HEK293T (cell line): ENCODE measurements at regions not wholly inside any gene's neighbourhood (a gene's known extent, or its start where the extent isn't known, plus 50 kb on each side); places are given as distances from the start of the nearest gene placed in this dataset.

ENCODE experiments used
- FOXK2 ChIP-seq: fragments of 450-650 bp; IDR thresholded peaks from 2 replicates; pipeline ENCODE4 v1.6.1; 2016; ENCODE audit warnings: mild to moderate bottlenecking
- FOXM1 ChIP-seq: fragments of 450-650 bp; IDR thresholded peaks from 2 replicates; pipeline ENCODE4 v1.6.1; 2017; ENCODE audit warnings: mild to moderate bottlenecking, borderline replicate concordance
- LEF1 ChIP-seq: fragments of 450-650 bp; IDR thresholded peaks from 2 replicates; pipeline ENCODE4 v1.6.1; 2017; ENCODE audit warnings: mild to moderate bottlenecking, borderline replicate concordance
- NFRKB ChIP-seq: fragments of 450-650 bp; IDR thresholded peaks from 2 replicates; pipeline ENCODE4 v1.6.1; 2016; ENCODE audit warnings: mild to moderate bottlenecking, moderate library complexity
- SP1 ChIP-seq: fragments of 450-650 bp; IDR thresholded peaks from 2 replicates; pipeline ENCODE4 v1.6.1; 2017

GRCh38 chr2:8452979-8453903, 228.6 kb upstream of the ID2 start:
- no peak for TF ChIP-seq FOXK2
- TF ChIP-seq SP1: no peak
- no peak for TF ChIP-seq FOXM1
- no peak for TF ChIP-seq NFRKB
- no peak for TF ChIP-seq LEF1
